HG02623 (cell line): ENCODE measurements at regions not wholly inside any gene's neighbourhood (a gene's known extent, or its start where the extent isn't known, plus 50 kb on each side); places are given as distances from the start of the nearest gene placed in this dataset.
"Not testable (repeated sequence)": the region's sequence is repeated elsewhere in the genome, so short reads cannot be mapped to it uniquely, and the experiment has no call there.

Source experiments
- ATAC-seq: cut with Tn5 transposase; IDR thresholded peaks from one replicate; pipeline ENCODE4 v1.9.1; 2021; ENCODE audit warnings: moderate library complexity; ENCODE audit not compliant: unreplicated experiment

GRCh38 chr2:111492995-111493719 lies 372.4 kb downstream of the BCL2L11 start:
- not testable (repeated sequence) for ATAC-seq

GRCh38 chr2:111493720-111494078 lies 373.0 kb downstream of the BCL2L11 start:
- ATAC-seq = peak; percentile 77

GRCh38 chr2:111494288-111494980 lies 373.7 kb downstream of the BCL2L11 start:
- peak; percentile 31 for ATAC-seq

- ATAC-seq = peak; percentile 49
Observed at GRCh38 chr2:111494981-111495315, 374.2 kb downstream of the BCL2L11 start.

- not testable (repeated sequence) for ATAC-seq
Observed at GRCh38 chr2:111495636-111496035, 374.9 kb downstream of the BCL2L11 start.

- not testable (repeated sequence) for ATAC-seq
Observed at GRCh38 chr2:111496176-111496575, 375.5 kb downstream of the BCL2L11 start.

- not testable (repeated sequence) for ATAC-seq
Observed at GRCh38 chr2:111496860-111497259, 376.1 kb downstream of the BCL2L11 start.

- not testable (repeated sequence) for ATAC-seq
Observed at GRCh38 chr2:111497270-111497669, 376.6 kb downstream of the BCL2L11 start.

- not testable (repeated sequence) for ATAC-seq
Observed at GRCh38 chr2:111500536-111501062, 379.9 kb downstream of the BCL2L11 start.

GRCh38 chr2:111503844-111504570 lies 380.0 kb downstream of the ANAPC1 start:
- ATAC-seq = not testable (repeated sequence)

GRCh38 chr2:111504571-111504942 lies 379.4 kb downstream of the ANAPC1 start:
- not testable (repeated sequence) for ATAC-seq

GRCh38 chr2:111505267-111505666 lies 378.7 kb downstream of the ANAPC1 start:
- ATAC-seq = not testable (repeated sequence)

- ATAC-seq = peak; percentile 97
Observed at GRCh38 chr2:111506936-111507335, 377.1 kb downstream of the ANAPC1 start.

GRCh38 chr2:111509225-111509869 lies 374.6 kb downstream of the ANAPC1 start:
- ATAC-seq = not testable (repeated sequence)

GRCh38 chr2:111510384-111510783 lies 373.6 kb downstream of the ANAPC1 start:
- ATAC-seq = not testable (repeated sequence)

GRCh38 chr2:111511062-111511461 lies 372.9 kb downstream of the ANAPC1 start:
- not testable (repeated sequence) for ATAC-seq

- not testable (repeated sequence) for ATAC-seq
Observed at GRCh38 chr2:111512378-111512777, 371.6 kb downstream of the ANAPC1 start.

- ATAC-seq = not testable (repeated sequence)
Observed at GRCh38 chr2:111514138-111514537, 369.9 kb downstream of the ANAPC1 start.

GRCh38 chr2:111517050-111517720 lies 366.8 kb downstream of the ANAPC1 start:
- ATAC-seq = not testable (repeated sequence)

GRCh38 chr2:111517721-111518053 lies 366.3 kb downstream of the ANAPC1 start:
- ATAC-seq = not testable (repeated sequence)
